ENCODE measurements at regions not wholly inside any gene's neighbourhood (a gene's known extent, or its start where the extent isn't known, plus 50 kb on each side); places are given as distances from the start of the nearest gene placed in this dataset.

DNA sequence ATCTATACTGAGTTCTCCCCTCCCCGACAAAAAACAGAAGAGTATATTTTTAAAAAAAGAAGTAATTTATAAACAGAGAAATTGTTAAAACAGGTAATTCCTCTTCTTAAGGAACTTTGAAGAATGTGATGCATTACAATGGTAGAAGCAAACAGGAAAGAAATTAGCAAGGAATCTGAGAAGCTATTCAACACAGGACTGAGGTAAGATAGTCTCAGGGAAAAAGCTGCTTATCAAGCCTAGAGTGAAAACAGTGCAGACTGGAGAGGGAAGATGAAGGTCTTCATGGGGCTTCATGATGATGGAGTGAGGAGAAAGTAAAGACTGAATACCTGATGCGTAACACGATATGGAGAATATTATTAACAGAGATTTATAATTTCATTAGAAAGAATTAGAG is 880.0 kb downstream of the SLC16A7 start:
- no peaks in the 10 kb centered on the region for H3K36me3 ChIP-seq (ENCODE audit: control insufficient read depth, insufficient read depth, low read length)
- no peak overlapping the region for H3K27ac ChIP-seq (ENCODE audit: low read depth, low read length)

GRCh38 chr12:60487284-60487683 is 891.5 kb downstream of the SLC16A7 start:
- Histone ChIP-seq H3K27me3 (ENCODE audit: control insufficient read depth, insufficient read depth, low read length) (no peaks in the 10 kb centered on the region), H3K27ac (ENCODE audit: low read depth, low read length) (no peak overlapping the region), H3K4me1 (ENCODE audit: control insufficient read depth, insufficient read depth, low read length) (no peaks in the 10 kb centered on the region), H3K36me3 (ENCODE audit: control insufficient read depth, insufficient read depth, low read length) (no peaks in the 10 kb centered on the region), H3K9ac (ENCODE audit: low read depth, low read length) (no peak overlapping the region), H3K4me3 (ENCODE audit: low read depth, low read length) (no peak overlapping the region), H3K9me3 (ENCODE audit: control insufficient read depth, insufficient read depth, low read length) (no peaks in the 10 kb centered on the region)

More for the DNA sequence above, 880.0 kb downstream of the SLC16A7 start:
- H3K9me3 ChIP-seq (ENCODE audit: control insufficient read depth, insufficient read depth, low read length): no peaks in the 10 kb centered on the region
- no peak overlapping the region; the same call in 1 of the 2 replicates for H3K4me3 ChIP-seq (ENCODE audit: low read depth, low read length)
- no peak overlapping the region for H3K9ac ChIP-seq (ENCODE audit: low read depth, low read length)
- peaks cover 22% of the 10 kb centered on the region for H3K4me1 ChIP-seq (ENCODE audit: control insufficient read depth, insufficient read depth, low read length)
- no peaks in the 10 kb centered on the region for H3K27me3 ChIP-seq (ENCODE audit: control insufficient read depth, insufficient read depth, low read length)

- no peaks in the 10 kb centered on the region for H3K27me3 ChIP-seq (ENCODE audit: control insufficient read depth, insufficient read depth, low read length)
These were observed 893.2 kb downstream of the SLC16A7 start for GRCh38 chr12:60489071-60489470.

DNA sequence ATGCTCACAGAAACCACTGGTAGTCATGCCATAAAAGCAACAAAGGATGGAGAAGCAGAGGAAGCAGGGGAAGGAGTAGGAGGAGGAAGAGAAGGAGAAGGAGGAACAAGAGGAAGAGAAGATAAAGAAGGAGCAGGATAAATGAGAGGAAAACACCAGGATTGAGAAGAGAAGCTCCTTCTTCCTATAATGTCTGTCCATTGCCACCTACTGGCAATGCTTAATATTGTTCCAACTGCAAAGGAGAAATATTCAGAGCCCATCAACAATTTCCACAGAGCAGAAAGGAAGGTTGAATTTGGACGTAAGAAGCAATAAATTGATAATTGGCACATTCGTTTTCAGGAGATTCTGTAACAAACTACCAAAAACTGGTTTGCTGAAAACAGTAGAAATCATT is 898.4 kb downstream of the SLC16A7 start:
- no peaks in the 10 kb centered on the region for H3K9me3 ChIP-seq (ENCODE audit: control insufficient read depth, insufficient read depth, low read length)
- H3K36me3 ChIP-seq (ENCODE audit: control insufficient read depth, insufficient read depth, low read length): no peaks in the 10 kb centered on the region
- H3K27me3 ChIP-seq (ENCODE audit: control insufficient read depth, insufficient read depth, low read length): no peaks in the 10 kb centered on the region
- no peak overlapping the region for H3K27ac ChIP-seq (ENCODE audit: low read depth, low read length)
- H3K4me3 ChIP-seq (ENCODE audit: low read depth, low read length): no peak overlapping the region
- no peaks in the 10 kb centered on the region for H3K4me1 ChIP-seq (ENCODE audit: control insufficient read depth, insufficient read depth, low read length)
- H3K9ac ChIP-seq (ENCODE audit: low read depth, low read length): no peak overlapping the region

More at GRCh38 chr12:60489071-60489470, 893.2 kb downstream of the SLC16A7 start:
- H3K27ac ChIP-seq (ENCODE audit: low read depth, low read length): no peak overlapping the region
- H3K36me3 ChIP-seq (ENCODE audit: control insufficient read depth, insufficient read depth, low read length): no peaks in the 10 kb centered on the region
- H3K4me1 ChIP-seq (ENCODE audit: control insufficient read depth, insufficient read depth, low read length): no peaks in the 10 kb centered on the region
- no peaks in the 10 kb centered on the region for H3K9me3 ChIP-seq (ENCODE audit: control insufficient read depth, insufficient read depth, low read length)
- H3K9ac ChIP-seq (ENCODE audit: low read depth, low read length): no peak overlapping the region
- H3K4me3 ChIP-seq (ENCODE audit: low read depth, low read length): no peak overlapping the region

GRCh38 chr12:60498656-60499055 is 902.8 kb downstream of the SLC16A7 start:
- Histone ChIP-seq H3K4me1 (ENCODE audit: control insufficient read depth, insufficient read depth, low read length) (no peaks in the 10 kb centered on the region), H3K27ac (ENCODE audit: low read depth, low read length) (no peak overlapping the region), H3K36me3 (ENCODE audit: control insufficient read depth, insufficient read depth, low read length) (no peaks in the 10 kb centered on the region), H3K4me3 (ENCODE audit: low read depth, low read length) (no peak overlapping the region), H3K9ac (ENCODE audit: low read depth, low read length) (no peak overlapping the region), H3K9me3 (ENCODE audit: control insufficient read depth, insufficient read depth, low read length) (no peaks in the 10 kb centered on the region), H3K27me3 (ENCODE audit: control insufficient read depth, insufficient read depth, low read length) (no peaks in the 10 kb centered on the region)

DNA sequence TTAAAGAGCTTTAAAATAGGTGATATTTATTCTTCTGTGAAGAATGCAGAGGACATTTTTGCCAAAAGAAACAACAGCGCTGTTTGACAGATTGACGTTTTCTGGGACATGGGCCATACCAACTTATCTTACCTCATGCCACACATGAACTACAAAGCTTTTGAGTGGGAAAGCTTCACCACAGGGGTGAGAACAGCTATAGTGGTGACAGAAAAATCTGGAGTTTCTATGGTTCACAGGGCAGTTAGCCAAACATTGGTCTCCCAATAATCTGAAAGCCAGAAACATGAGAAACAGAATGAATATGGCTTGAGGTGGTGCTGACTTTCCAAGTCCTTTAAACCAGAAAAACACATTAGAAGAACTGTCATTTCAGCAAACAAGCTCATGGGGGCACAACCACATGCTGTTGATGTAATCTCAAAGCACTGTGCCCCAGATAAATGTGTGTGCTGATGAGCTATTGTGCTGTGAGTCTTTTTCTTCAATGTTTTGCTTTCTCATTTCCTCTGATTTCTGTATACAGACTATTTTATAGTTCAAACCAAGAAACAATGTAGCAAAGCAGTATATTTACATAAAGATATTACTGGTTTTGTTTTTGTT is 905.4 kb downstream of the SLC16A7 start:
- Histone ChIP-seq H3K9ac (ENCODE audit: low read depth, low read length) (no peak overlapping the region), H3K27me3 (ENCODE audit: control insufficient read depth, insufficient read depth, low read length) (no peaks in the 10 kb centered on the region), H3K9me3 (ENCODE audit: control insufficient read depth, insufficient read depth, low read length) (no peaks in the 10 kb centered on the region), H3K4me3 (ENCODE audit: low read depth, low read length) (no peak overlapping the region), H3K27ac (ENCODE audit: low read depth, low read length) (no peak overlapping the region), H3K36me3 (ENCODE audit: control insufficient read depth, insufficient read depth, low read length) (no peaks in the 10 kb centered on the region), H3K4me1 (ENCODE audit: control insufficient read depth, insufficient read depth, low read length) (no peaks in the 10 kb centered on the region)

DNA sequence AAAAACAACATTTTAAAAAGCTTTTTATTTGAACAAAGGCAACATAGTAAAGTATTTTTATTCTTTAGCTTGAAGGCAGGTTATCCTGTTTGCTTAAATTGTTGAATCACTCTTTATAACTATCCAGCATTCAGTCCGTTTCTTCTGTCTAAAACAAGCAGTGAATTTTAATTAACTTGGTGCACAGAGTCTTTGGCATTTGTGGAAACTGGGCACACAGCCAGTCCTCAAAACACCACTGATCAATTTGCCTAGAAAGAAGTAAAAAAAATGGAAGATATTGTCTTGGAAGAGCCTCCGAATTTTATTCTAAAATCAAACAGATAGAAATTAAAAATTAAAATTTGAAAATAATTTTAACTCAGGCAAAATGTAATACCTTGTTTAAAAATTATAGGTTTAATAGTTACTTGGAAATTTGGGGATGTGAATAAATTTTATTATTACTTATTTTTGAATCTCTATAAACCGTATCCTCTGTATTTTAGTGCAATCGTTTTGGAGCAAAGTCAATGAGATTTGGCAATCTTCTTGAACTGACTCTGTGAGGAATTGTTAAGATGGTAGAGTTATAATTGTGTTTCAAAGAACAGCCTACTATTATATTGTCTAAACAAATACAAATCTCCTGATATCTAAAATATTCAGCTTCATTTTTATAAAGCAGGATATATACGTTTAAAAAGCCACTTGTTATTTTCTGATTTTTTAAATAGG is 927.0 kb downstream of the SLC16A7 start:
- H3K36me3 ChIP-seq (ENCODE audit: control insufficient read depth, insufficient read depth, low read length): no peaks in the 10 kb centered on the region
- H3K27ac ChIP-seq (ENCODE audit: low read depth, low read length): no peak overlapping the region
- H3K9ac ChIP-seq (ENCODE audit: low read depth, low read length): no peak overlapping the region
- H3K4me3 ChIP-seq (ENCODE audit: low read depth, low read length): no peak overlapping the region
- no peaks in the 10 kb centered on the region for H3K27me3 ChIP-seq (ENCODE audit: control insufficient read depth, insufficient read depth, low read length)
- no peaks in the 10 kb centered on the region for H3K4me1 ChIP-seq (ENCODE audit: control insufficient read depth, insufficient read depth, low read length)
- H3K9me3 ChIP-seq (ENCODE audit: control insufficient read depth, insufficient read depth, low read length): peaks cover 9% of the 10 kb centered on the region; the same call in 1 of the 2 replicates

DNA sequence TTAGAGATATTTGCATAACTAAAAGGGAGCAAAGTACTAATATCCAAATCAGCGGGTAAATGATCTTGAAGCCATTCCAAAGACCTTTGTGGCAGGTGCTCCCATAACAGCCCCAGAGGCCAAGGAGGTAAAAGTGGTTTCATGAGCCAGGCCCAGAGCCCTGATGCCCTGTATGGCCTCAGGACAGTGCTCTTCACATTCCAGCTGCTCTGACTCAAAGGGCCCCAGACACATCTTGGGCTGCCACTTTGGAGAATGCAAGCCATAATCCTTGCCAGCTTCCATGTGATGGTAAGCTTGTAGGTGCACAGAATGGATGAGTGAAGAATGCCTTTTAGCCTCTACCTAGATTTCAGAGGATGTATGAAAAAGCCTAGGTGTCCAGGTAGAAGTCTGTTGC is 933.4 kb downstream of the SLC16A7 start:
- Histone ChIP-seq H3K36me3 (ENCODE audit: control insufficient read depth, insufficient read depth, low read length) (no peaks in the 10 kb centered on the region), H3K27me3 (ENCODE audit: control insufficient read depth, insufficient read depth, low read length) (no peaks in the 10 kb centered on the region), H3K4me3 (ENCODE audit: low read depth, low read length) (no peak overlapping the region), H3K9me3 (ENCODE audit: control insufficient read depth, insufficient read depth, low read length) (0 out of 2 replicates have a peak, but pooled peaks cover 5% of the 10 kb centered on the region), H3K4me1 (ENCODE audit: control insufficient read depth, insufficient read depth, low read length) (no peaks in the 10 kb centered on the region), H3K9ac (ENCODE audit: low read depth, low read length) (no peak overlapping the region), H3K27ac (ENCODE audit: low read depth, low read length) (no peak overlapping the region)

DNA sequence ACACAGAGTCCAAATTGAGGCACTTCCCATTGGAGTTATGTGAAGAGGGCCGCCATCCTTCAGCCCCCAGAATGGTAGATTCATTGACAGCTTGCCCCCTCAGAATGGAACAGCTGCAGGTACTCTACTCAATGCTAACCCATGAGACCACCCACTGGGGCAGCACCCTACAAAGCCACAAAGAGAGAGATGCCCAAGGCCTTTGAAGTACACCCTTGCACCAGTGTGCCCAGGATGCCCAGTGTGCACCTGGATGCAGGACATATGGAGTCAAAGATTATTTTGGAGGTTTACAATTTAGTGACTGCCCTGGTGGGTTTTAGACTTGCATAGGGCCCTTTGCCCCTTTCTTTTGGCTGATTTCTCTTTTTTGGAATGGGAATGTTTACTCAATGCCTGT is 933.9 kb downstream of the SLC16A7 start:
- Histone ChIP-seq H3K9ac (ENCODE audit: low read depth, low read length) (no peak overlapping the region), H3K4me1 (ENCODE audit: control insufficient read depth, insufficient read depth, low read length) (no peaks in the 10 kb centered on the region), H3K9me3 (ENCODE audit: control insufficient read depth, insufficient read depth, low read length) (0 out of 2 replicates have a peak, but pooled peaks cover 5% of the 10 kb centered on the region), H3K27me3 (ENCODE audit: control insufficient read depth, insufficient read depth, low read length) (no peaks in the 10 kb centered on the region), H3K4me3 (ENCODE audit: low read depth, low read length) (no peak overlapping the region), H3K36me3 (ENCODE audit: control insufficient read depth, insufficient read depth, low read length) (no peaks in the 10 kb centered on the region), H3K27ac (ENCODE audit: low read depth, low read length) (no peak overlapping the region)

- Histone ChIP-seq H3K4me1 (ENCODE audit: control insufficient read depth, insufficient read depth, low read length) (no peaks in the 10 kb centered on the region), H3K27me3 (ENCODE audit: control insufficient read depth, insufficient read depth, low read length) (no peaks in the 10 kb centered on the region), H3K9ac (ENCODE audit: low read depth, low read length) (no peak overlapping the region), H3K9me3 (ENCODE audit: control insufficient read depth, insufficient read depth, low read length) (no peaks in the 10 kb centered on the region), H3K4me3 (ENCODE audit: low read depth, low read length) (no peak overlapping the region), H3K36me3 (ENCODE audit: control insufficient read depth, insufficient read depth, low read length) (no peaks in the 10 kb centered on the region), H3K27ac (ENCODE audit: low read depth, low read length) (no peak overlapping the region)
These were observed 939.5 kb downstream of the SLC16A7 start for GRCh38 chr12:60535363-60535762.

GRCh38 chr12:60539592-60539991 is 943.8 kb downstream of the SLC16A7 start:
- no peaks in the 10 kb centered on the region for H3K36me3 ChIP-seq (ENCODE audit: control insufficient read depth, insufficient read depth, low read length)
- H3K9me3 ChIP-seq (ENCODE audit: control insufficient read depth, insufficient read depth, low read length): no peaks in the 10 kb centered on the region
- no peaks in the 10 kb centered on the region for H3K27me3 ChIP-seq (ENCODE audit: control insufficient read depth, insufficient read depth, low read length)
- no peak overlapping the region for H3K27ac ChIP-seq (ENCODE audit: low read depth, low read length)
- no peak overlapping the region for H3K9ac ChIP-seq (ENCODE audit: low read depth, low read length)
- no peak overlapping the region for H3K4me3 ChIP-seq (ENCODE audit: low read depth, low read length)
- H3K4me1 ChIP-seq (ENCODE audit: control insufficient read depth, insufficient read depth, low read length): no peaks in the 10 kb centered on the region
